Anterior cingulate cortex (tissue), 58 donors: ENCODE measurements at regions not wholly inside any gene's neighbourhood (a gene's known extent, or its start where the extent isn't known, plus 50 kb on each side); places are given as distances from the start of the nearest gene placed in this dataset.
"Not testable (repeated sequence)": the region's sequence is repeated elsewhere in the genome, so short reads cannot be mapped to it uniquely, and the experiment has no call there.

Source experiments
- DNase-seq, 58 donors: peaks; one replicate each; lab custom pipeline; 2025; lab: John Stamatoyannopoulos, UW

GRCh38 chr2:75846683-75847190 lies 136.0 kb upstream of the GCFC2 start:
- DNase-seq, result no peak

- DNase-seq, result no peak
Measured at GRCh38 chr2:75844651-75845050, 133.9 kb upstream of the GCFC2 start.

- not testable (repeated sequence) for DNase-seq
Measured at GRCh38 chr2:75834588-75834987, 123.9 kb upstream of the GCFC2 start.

- no peak for DNase-seq
Measured at GRCh38 chr2:75833386-75833785, 122.7 kb upstream of the GCFC2 start.

GRCh38 chr2:75828826-75829225 lies 118.1 kb upstream of the GCFC2 start:
- no peak for DNase-seq

- DNase-seq, result not testable (repeated sequence)
Measured at GRCh38 chr2:75823515-75823914, 112.8 kb upstream of the GCFC2 start.

GRCh38 chr2:75822336-75822735 lies 111.6 kb upstream of the GCFC2 start:
- DNase-seq, result no peak

- no peak for DNase-seq
Measured at GRCh38 chr2:75820693-75821092, 110.0 kb upstream of the GCFC2 start.

GRCh38 chr2:75810611-75811330 lies 100.1 kb upstream of the GCFC2 start:
- DNase-seq, result no peak

GRCh38 chr2:75808793-75809535 lies 98.2 kb upstream of the GCFC2 start:
- DNase-seq, result no peak

GRCh38 chr2:75807992-75808391 lies 97.3 kb upstream of the GCFC2 start:
- DNase-seq, result no peak

- DNase-seq, result no peak
Measured at GRCh38 chr2:75801234-75801982, 90.7 kb upstream of the GCFC2 start.

GRCh38 chr2:75800456-75800855 lies 89.7 kb upstream of the GCFC2 start:
- DNase-seq, result no peak

- no peak for DNase-seq
Measured at GRCh38 chr2:75799859-75800258, 89.1 kb upstream of the GCFC2 start.

GRCh38 chr2:75798569-75798968 lies 87.9 kb upstream of the GCFC2 start:
- DNase-seq, result no peak

- no peak for DNase-seq
Measured at GRCh38 chr2:75792996-75793395, 82.3 kb upstream of the GCFC2 start.

GRCh38 chr2:75792146-75792545 lies 81.4 kb upstream of the GCFC2 start:
- DNase-seq, result no peak

GRCh38 chr2:75790814-75791467 lies 80.2 kb upstream of the GCFC2 start:
- DNase-seq, result no peak

GRCh38 chr2:75790121-75790813 lies 79.6 kb upstream of the GCFC2 start:
- no peak for DNase-seq

GRCh38 chr2:75788902-75789301 lies 78.2 kb upstream of the GCFC2 start:
- no peak for DNase-seq
